IMR-90 (cell line): ENCODE measurements at regions not wholly inside any gene's neighbourhood (a gene's known extent, or its start where the extent isn't known, plus 50 kb on each side); places are given as distances from the start of the nearest gene placed in this dataset.

ENCODE experiments used
- ATAC-seq: fragments of 200-7000 bp; cut with Tn5 transposase; 2 replicates; pipeline ENCODE4 v1.9.1; 2020; ENCODE audit warnings: low read depth, mild to moderate bottlenecking, moderate library complexity
- BruUV-seq: library from RNA; stranded (reverse); fragments of 400-500 nt; replicated peaks from 2 replicates; lab custom pipeline; 2021; lab: Mats Ljungman, UMichigan
- CTCF ChIA-PET: fragments of 300-600 bp; formaldehyde crosslinking; extraction: SDS; loops from one replicate; lab custom pipeline; 2021; ENCODE audit warnings: antibody characterized with exemption; lab: Yijun Ruan, JAX
- POLR2A ChIA-PET: fragments of 300-600 bp; sonication (Branson Sonifier 250); formaldehyde crosslinking; loops from one replicate; lab custom pipeline; 2022; ENCODE audit warnings: antibody characterized with exemption; ENCODE audit not compliant: unreplicated experiment; lab: Charles Lee
- DNase-seq: peaks from one replicate; pipeline ENCODE4 v3.0.0; 2013
- H2AFZ ChIP-seq: replicated peaks from 2 replicates; pipeline ENCODE3; 2013; ENCODE audit warnings: low read length, mild to moderate bottlenecking; ENCODE audit not compliant: poor library complexity
- H2AK5ac ChIP-seq: 2 replicates; pipeline ENCODE4 v1.6.1; 2013; ENCODE audit warnings: low read depth, low read length, inconsistent platforms
- H2AK9ac ChIP-seq: replicated peaks from 2 replicates; pipeline ENCODE3; 2013; ENCODE audit warnings: mild to moderate bottlenecking, low read depth, low read length, moderate library complexity; ENCODE audit not compliant: poor library complexity
- H2BK120ac ChIP-seq: 2 replicates; pipeline ENCODE4 v1.6.1; 2013; ENCODE audit warnings: low read depth, low read length, inconsistent platforms
- H2BK15ac ChIP-seq: 3 replicates; pipeline ENCODE4 v1.6.1; 2013; ENCODE audit warnings: low read depth, low read length, inconsistent platforms
- H2BK20ac ChIP-seq: 2 replicates; pipeline ENCODE4 v1.6.1; 2013; ENCODE audit warnings: low read depth, mild to moderate bottlenecking, inconsistent platforms, low read length, moderate library complexity
- H2BK5ac ChIP-seq: 2 replicates; pipeline ENCODE4 v1.6.1; 2013; ENCODE audit warnings: mild to moderate bottlenecking, low read depth, low read length, inconsistent platforms; ENCODE audit not compliant: poor library complexity, severe bottlenecking
- H3K14ac ChIP-seq: replicated peaks from 2 replicates; pipeline ENCODE4 v1.6.1; 2013; ENCODE audit warnings: low read depth, low read length, inconsistent platforms
- H3K18ac ChIP-seq: 2 replicates; pipeline ENCODE4 v1.6.1; 2013; ENCODE audit warnings: low read depth, low read length, control low read depth
- H3K23ac ChIP-seq: 2 replicates; pipeline ENCODE4 v1.6.1; 2013; ENCODE audit warnings: low read depth, low read length, inconsistent platforms
- H3K27ac ChIP-seq: 2 replicates; pipeline ENCODE4 v1.5.1; 2013; ENCODE audit warnings: mild to moderate bottlenecking, control low read depth, low read length; ENCODE audit not compliant: insufficient read depth
- H3K27me3 ChIP-seq: 2 replicates; pipeline ENCODE4 v1.6.1; 2013; ENCODE audit warnings: low read length; ENCODE audit not compliant: control insufficient read depth, insufficient read depth
- H3K36me3 ChIP-seq: 2 replicates; pipeline ENCODE4 v1.6.1; 2013; ENCODE audit warnings: low read length, mixed read lengths; ENCODE audit not compliant: control insufficient read depth, insufficient read depth
- H3K4ac ChIP-seq: 2 replicates; pipeline ENCODE4 v1.6.1; 2013; ENCODE audit warnings: low read depth, low read length, inconsistent platforms
- H3K4me1 ChIP-seq: 2 replicates; pipeline ENCODE4 v1.6.1; 2013; ENCODE audit warnings: low read length, mixed read lengths; ENCODE audit not compliant: control insufficient read depth, insufficient read depth
- H3K4me2 ChIP-seq: 2 replicates; pipeline ENCODE4 v1.6.1; 2013; ENCODE audit warnings: low read depth, mild to moderate bottlenecking, control low read depth, low read length, moderate library complexity
- H3K4me3 ChIP-seq: 2 replicates; pipeline ENCODE4 v1.5.1; 2013; ENCODE audit warnings: low read depth, mild to moderate bottlenecking, control low read depth, low read length, moderate library complexity; ENCODE audit not compliant: insufficient read depth
- H3K56ac ChIP-seq: 2 replicates; pipeline ENCODE4 v1.6.1; 2013; ENCODE audit warnings: low read length, inconsistent platforms; ENCODE audit not compliant: insufficient read depth; ENCODE audit errors: extremely low read depth
- H3K79me1 ChIP-seq, 2 experiments: 2 replicates each; pipeline ENCODE4 v1.6.1; 2013; ENCODE audit warnings: low read length in 2 of 2, inconsistent platforms in 1 of 2, low read depth in 1 of 2
- H3K9ac ChIP-seq: 2 replicates; pipeline ENCODE4 v1.6.1; 2013; ENCODE audit warnings: low read depth, low read length, control low read depth
- H3K9me1 ChIP-seq: 2 replicates; pipeline ENCODE4 v1.6.1; 2013; ENCODE audit warnings: low read length, inconsistent platforms; ENCODE audit not compliant: insufficient read depth
- H3K9me3 ChIP-seq: 2 replicates; pipeline ENCODE4 v1.6.1; 2013; ENCODE audit warnings: low read length; ENCODE audit not compliant: control insufficient read depth, insufficient read depth
- H4K20me1 ChIP-seq: 2 replicates; pipeline ENCODE4 v1.6.1; 2013; ENCODE audit warnings: low read length, inconsistent platforms; ENCODE audit not compliant: insufficient read depth
- H4K5ac ChIP-seq: 2 replicates; pipeline ENCODE4 v1.6.1; 2013; ENCODE audit warnings: mild to moderate bottlenecking, low read depth, low read length, control low read depth
- H4K8ac ChIP-seq, 2 experiments: 2 replicates each; pipeline ENCODE4 v1.6.1; 2013; ENCODE audit warnings: low read depth in 2 of 2, low read length in 2 of 2, control low read depth in 1 of 2, inconsistent platforms in 1 of 2
- H4K91ac ChIP-seq: 2 replicates; pipeline ENCODE4 v1.6.1; 2013; ENCODE audit warnings: low read depth, low read length, inconsistent platforms; ENCODE audit not compliant: insufficient read depth
- BHLHE40 ChIP-seq: fragments of 150-350 bp; IDR thresholded peaks from 2 replicates; pipeline ENCODE4 v1.6.1; 2016; ENCODE audit warnings: mild to moderate bottlenecking, low read depth, low read length
- CEBPB ChIP-seq: IDR thresholded peaks from 2 replicates; pipeline ENCODE4 v1.6.1; 2012; ENCODE audit warnings: low read depth, low read length, improper control_type of control experiment
- CHD1 ChIP-seq: IDR thresholded peaks from 2 replicates; pipeline ENCODE4 v1.6.1; 2012; ENCODE audit warnings: low read depth, low read length, improper control_type of control experiment
- CTCF ChIP-seq: conservative IDR thresholded peaks from 2 replicates; pipeline ENCODE4 v1.5.1; 2012; ENCODE audit warnings: mild to moderate bottlenecking, low read depth, low read length, improper control_type of control experiment
- FOS ChIP-seq: fragments of 150-350 bp; IDR thresholded peaks from 2 replicates; pipeline ENCODE4 v1.6.1; 2016; ENCODE audit warnings: low read depth, low read length
- MAFK ChIP-seq: IDR thresholded peaks from 2 replicates; pipeline ENCODE4 v1.6.1; 2012; ENCODE audit warnings: low read depth, low read length, improper control_type of control experiment
- MAZ ChIP-seq: IDR thresholded peaks from 2 replicates; pipeline ENCODE4 v1.6.1; 2012; ENCODE audit warnings: low read depth, mild to moderate bottlenecking, low read length, improper control_type of control experiment, moderate library complexity, borderline replicate concordance
- MXI1 ChIP-seq: IDR thresholded peaks from 2 replicates; pipeline ENCODE4 v1.6.1; 2012; ENCODE audit warnings: low read depth, mild to moderate bottlenecking, low read length, moderate library complexity, borderline replicate concordance
- NFE2L2 ChIP-seq: fragments of 150-350 bp; IDR thresholded peaks from 2 replicates; pipeline ENCODE4 v1.6.1; 2016; ENCODE audit warnings: low read depth, mild to moderate bottlenecking, low read length
- POLR2A ChIP-seq: IDR thresholded peaks from 2 replicates; pipeline ENCODE4 v1.6.1; 2012; ENCODE audit warnings: mild to moderate bottlenecking, low read depth, low read length
- RAD21 ChIP-seq: IDR thresholded peaks from 2 replicates; pipeline ENCODE4 v1.6.1; 2012; ENCODE audit warnings: low read length, improper control_type of control experiment
- RCOR1 ChIP-seq: IDR thresholded peaks from 2 replicates; pipeline ENCODE4 v1.6.1; 2012; ENCODE audit warnings: mild to moderate bottlenecking, low read length, improper control_type of control experiment; ENCODE audit not compliant: insufficient replicate concordance
- RFX5 ChIP-seq: IDR thresholded peaks from 2 replicates; pipeline ENCODE4 v1.8.0; 2012; ENCODE audit warnings: low read depth, mild to moderate bottlenecking, low read length, moderate library complexity
- SMC3 ChIP-seq: fragments of 150-350 bp; IDR thresholded peaks from 2 replicates; pipeline ENCODE4 v1.6.1; 2016; ENCODE audit warnings: low read depth, mild to moderate bottlenecking, antibody characterized with exemption, low read length, moderate library complexity
- USF2 ChIP-seq: fragments of 150-350 bp; IDR thresholded peaks from 2 replicates; pipeline ENCODE4 v1.6.1; 2017; ENCODE audit warnings: mild to moderate bottlenecking, antibody characterized with exemption, low read length, low read depth
- WGBS, 2 experiments: methylation state at CpG; one replicate each; pipeline versions ENCODE4 v1.1.5 to v1.1.7; 2013; ENCODE audit warnings: missing lambda C conversion rate in 2 of 2; ENCODE audit not compliant: insufficient read length in 1 of 2; ENCODE audit errors: extremely low coverage in 2 of 2; 5-methylcytosine and 5-hydroxymethylcytosine counted together
- dilution Hi-C: fragments of 300-500 bp; cut with HindIII; formaldehyde crosslinking; loops from one replicate; pipeline ENCODE4 v1.14.3; 2018; ENCODE audit warnings: low sequenced_read_pairs; ENCODE audit not compliant: unreplicated experiment
- in situ Hi-C: fragments of 300-500 bp; cut with MboI; formaldehyde crosslinking; loops from 3 replicates; pipeline ENCODE4 v1.14.3; 2019; ENCODE audit warnings: low sequenced_read_pairs, inconsistent platforms, mixed read lengths
- intact Hi-C: fragments of 100-400 bp; cut with micrococcal nuclease; formaldehyde crosslinking; loops from 2 replicates; pipeline ENCODE4 v1.10.0; 2022
- TF ChIP-seq, protein P1 (sequence below): fragments of 150-350 bp; IDR thresholded peaks from 2 replicates; pipeline ENCODE4 v1.6.1; 2016; ENCODE audit warnings: low read depth, mild to moderate bottlenecking, low read length, moderate library complexity, borderline replicate concordance

DNA sequence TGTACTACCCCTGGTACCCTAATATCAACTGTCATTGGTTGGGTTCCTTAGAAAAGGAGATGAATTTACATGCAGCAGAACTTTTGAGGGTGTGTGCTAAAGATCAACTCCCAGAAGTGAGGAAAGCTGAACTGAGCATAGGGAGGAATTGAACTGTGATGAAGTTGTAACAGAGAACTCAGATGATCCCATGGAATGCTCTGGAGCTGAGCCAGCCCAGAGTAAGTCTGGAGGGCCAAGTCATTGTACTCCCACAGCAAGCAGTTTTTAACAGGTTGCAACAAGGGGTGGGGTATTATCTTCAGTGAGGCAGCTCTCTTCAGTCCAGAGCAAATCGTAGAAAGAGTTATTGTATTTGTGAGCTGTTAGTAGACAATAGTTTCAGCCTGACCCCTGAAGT, 572.3 kb downstream of the PYDC2 start:
- Histone ChIP-seq H2BK5ac (no peak overlapping the region), H2BK120ac (no peak overlapping the region), H3K9me1 (no peaks in the 10 kb centered on the region), H3K4me3 (no peak overlapping the region), H3K18ac (no peak overlapping the region), H3K56ac (no peak overlapping the region), H2BK15ac (no peak overlapping the region), H3K79me1 (no peaks in the 10 kb centered on the region), H4K20me1 (no peaks in the 10 kb centered on the region), H3K36me3 (no peaks in the 10 kb centered on the region), H2AFZ (no peak overlapping the region), H3K9me3 (peaks cover 4% of the 10 kb centered on the region; the same call in 1 of the 2 replicates), H3K27ac (no peak overlapping the region), H3K4me1 (no peaks in the 10 kb centered on the region), H4K91ac (no peak overlapping the region), H3K23ac (no peak overlapping the region), H2AK9ac (no peak overlapping the region), H3K4me2 (no peak overlapping the region), H3K27me3 (no peaks in the 10 kb centered on the region), H4K8ac (no peak overlapping the region), H3K9ac (no peak overlapping the region), H2BK20ac (no peak overlapping the region), H3K14ac (no peak overlapping the region), H2AK5ac (no peak overlapping the region), H3K4ac (no peak overlapping the region), H4K5ac (no peak overlapping the region)
- ATAC-seq (no peak), DNase-seq (no peak)
- intact Hi-C loops (no loop called here), in situ Hi-C loops (no loop called here), dilution Hi-C loops (no loop called here)
- no TSS peak for BruUV-seq
- no CpG with 5 or more reads among the region's 1 CpG for WGBS, 2 experiments
- POLR2A ChIA-PET = no interaction called here
- CTCF ChIA-PET = no interaction called here
- TF ChIP-seq RCOR1 (no peak), NFE2L2 (no peak), USF2 (no peak), POLR2A (no peak), CHD1 (no peak), CTCF (no peak), MAZ (no peak), SMC3 (no peak), MXI1 (no peak), FOS (no peak), BHLHE40 (no peak), RAD21 (no peak), RFX5 (no peak), CEBPB (no peak), MAFK (no peak)
- TF ChIP-seq, protein P1, sequence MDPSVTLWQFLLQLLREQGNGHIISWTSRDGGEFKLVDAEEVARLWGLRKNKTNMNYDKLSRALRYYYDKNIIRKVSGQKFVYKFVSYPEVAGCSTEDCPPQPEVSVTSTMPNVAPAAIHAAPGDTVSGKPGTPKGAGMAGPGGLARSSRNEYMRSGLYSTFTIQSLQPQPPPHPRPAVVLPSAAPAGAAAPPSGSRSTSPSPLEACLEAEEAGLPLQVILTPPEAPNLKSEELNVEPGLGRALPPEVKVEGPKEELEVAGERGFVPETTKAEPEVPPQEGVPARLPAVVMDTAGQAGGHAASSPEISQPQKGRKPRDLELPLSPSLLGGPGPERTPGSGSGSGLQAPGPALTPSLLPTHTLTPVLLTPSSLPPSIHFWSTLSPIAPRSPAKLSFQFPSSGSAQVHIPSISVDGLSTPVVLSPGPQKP = no peak
